ENCODE measurements at regions not wholly inside any gene's neighbourhood (a gene's known extent, or its start where the extent isn't known, plus 50 kb on each side); places are given as distances from the start of the nearest gene placed in this dataset.
"Not testable (repeated sequence)": the region's sequence is repeated elsewhere in the genome, so short reads cannot be mapped to it uniquely, and the experiment has no call there.

DNA sequence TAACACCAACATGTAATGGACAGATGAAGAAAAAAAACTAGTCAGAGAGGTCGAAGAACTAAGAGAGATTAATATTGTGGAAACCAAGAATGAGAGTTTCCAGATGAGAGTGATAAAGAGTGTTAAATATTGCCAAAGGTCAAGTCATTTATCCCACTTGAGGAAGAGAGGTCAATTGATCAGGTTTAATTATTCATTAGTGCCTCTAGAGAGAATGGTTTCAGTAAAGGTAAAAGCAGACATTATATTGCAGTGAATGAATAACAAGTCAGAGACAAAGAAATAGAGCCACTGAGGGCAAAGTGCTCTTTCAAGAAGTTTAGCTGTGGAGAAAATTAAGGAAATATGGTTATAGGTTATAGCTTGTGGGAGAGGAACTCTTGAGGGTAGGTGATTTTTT is 263.1 kb downstream of the GUCY2F start:
- H3K4me1 Mint-ChIP-seq, result no peaks in the 10 kb centered on the region
- H3K9me3 Mint-ChIP-seq, result no peaks in the 10 kb centered on the region
- H3K4me3 Mint-ChIP-seq, result no peak overlapping the region
- no peak for ATAC-seq (replicated peaks)
- no peaks in the 10 kb centered on the region for H3K36me3 Mint-ChIP-seq (ENCODE audit: low read depth)
- no peak overlapping the region for H3K27ac Mint-ChIP-seq
- no peaks in the 10 kb centered on the region for H3K27me3 Mint-ChIP-seq

DNA sequence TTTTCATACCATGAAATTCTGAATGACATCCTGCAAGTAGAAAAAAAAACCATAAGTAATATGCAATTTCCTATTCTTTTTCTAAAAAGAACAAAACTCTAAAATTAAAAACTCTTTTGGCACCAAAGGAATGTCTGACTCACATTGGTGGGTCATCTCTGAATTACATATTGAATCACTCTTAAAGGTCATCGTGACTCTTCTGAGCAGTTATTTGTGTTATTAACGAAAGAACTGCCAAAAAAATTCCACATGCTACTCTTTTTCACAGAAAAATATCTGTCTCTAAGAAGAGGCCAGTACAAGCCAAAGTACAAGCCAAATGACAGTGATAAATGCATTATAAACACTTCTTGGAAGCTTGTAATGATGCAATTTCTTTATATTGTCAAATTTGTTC is 282.2 kb downstream of the GUCY2F start:
- no peaks in the 10 kb centered on the region for H3K4me1 Mint-ChIP-seq
- no peak for ATAC-seq (replicated peaks)
- no peak overlapping the region for H3K27ac Mint-ChIP-seq
- H3K4me3 Mint-ChIP-seq, result no peak overlapping the region
- H3K36me3 Mint-ChIP-seq (ENCODE audit: low read depth), result no peaks in the 10 kb centered on the region
- no peaks in the 10 kb centered on the region for H3K9me3 Mint-ChIP-seq
- H3K27me3 Mint-ChIP-seq, result no peaks in the 10 kb centered on the region

GRCh38 chrX:109190542-109190941 is 291.3 kb downstream of the GUCY2F start:
- ATAC-seq (replicated peaks), result no peak
- Mint-ChIP-seq H3K9me3 (peaks cover 5% of the 10 kb centered on the region), H3K36me3 (ENCODE audit: low read depth) (no peaks in the 10 kb centered on the region), H3K27ac (no peak overlapping the region), H3K27me3 (no peaks in the 10 kb centered on the region), H3K4me1 (no peaks in the 10 kb centered on the region), H3K4me3 (no peak overlapping the region)

DNA sequence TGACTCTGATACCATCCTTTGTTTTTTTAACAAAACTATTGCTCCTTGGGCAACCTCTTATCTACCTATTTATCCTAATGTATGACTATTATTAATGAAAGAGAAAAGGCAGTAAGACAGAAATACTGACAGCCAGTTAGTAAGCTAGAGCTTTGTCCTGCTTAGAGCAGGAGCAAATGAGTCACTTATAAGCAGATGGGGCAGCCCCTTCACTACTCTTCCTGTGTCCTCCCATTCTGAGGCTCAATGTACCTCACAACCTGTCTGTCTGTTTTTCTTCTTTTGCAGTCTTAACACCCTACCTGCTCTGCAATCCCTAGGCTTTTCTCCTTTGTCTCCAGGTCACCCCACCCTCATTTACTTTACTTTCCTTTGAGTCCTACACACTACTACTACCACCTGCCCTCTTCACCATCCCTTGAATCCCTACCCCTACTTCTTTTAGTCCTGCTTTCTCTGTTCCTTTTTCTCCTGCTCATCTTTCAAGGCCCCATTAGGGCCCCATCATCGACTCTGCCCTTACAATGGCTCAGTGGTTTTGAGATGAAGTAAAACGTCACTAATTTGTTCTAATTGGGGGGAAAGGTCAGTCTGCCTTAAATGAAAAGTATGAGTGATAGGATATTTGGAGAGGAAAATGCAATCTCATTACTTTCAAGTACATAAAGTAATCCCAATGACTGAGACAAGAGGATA is 294.3 kb downstream of the GUCY2F start:
- Mint-ChIP-seq H3K36me3 (ENCODE audit: low read depth) (no peaks in the 10 kb centered on the region), H3K27me3 (no peaks in the 10 kb centered on the region), H3K27ac (no peak overlapping the region), H3K4me3 (no peak overlapping the region), H3K9me3 (peaks cover 11% of the 10 kb centered on the region), H3K4me1 (no peaks in the 10 kb centered on the region)
- no peak for ATAC-seq (replicated peaks)

DNA sequence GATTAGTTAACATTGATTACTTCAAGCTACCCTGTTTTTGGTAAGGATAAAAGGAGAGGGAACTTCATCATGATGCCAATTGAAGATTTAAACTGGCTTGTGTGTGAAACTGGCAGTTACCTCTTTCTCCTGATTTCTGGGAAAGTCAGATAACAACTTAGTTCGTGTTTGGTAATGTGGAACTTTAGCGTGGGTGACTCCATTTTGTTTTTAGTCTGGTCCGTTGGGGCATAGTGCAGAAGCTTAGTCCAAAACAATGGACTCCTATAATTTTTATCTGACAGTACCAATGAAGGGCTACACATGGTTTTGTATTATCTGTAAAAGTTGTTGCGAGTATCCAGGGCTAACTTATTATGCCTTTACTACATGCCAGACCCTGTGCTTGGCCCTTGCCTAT is 294.9 kb downstream of the GUCY2F start:
- Mint-ChIP-seq H3K9me3 (peaks cover 11% of the 10 kb centered on the region), H3K4me3 (no peak overlapping the region), H3K36me3 (ENCODE audit: low read depth) (no peaks in the 10 kb centered on the region), H3K27ac (no peak overlapping the region), H3K4me1 (no peaks in the 10 kb centered on the region), H3K27me3 (no peaks in the 10 kb centered on the region)
- no peak for ATAC-seq (replicated peaks)

DNA sequence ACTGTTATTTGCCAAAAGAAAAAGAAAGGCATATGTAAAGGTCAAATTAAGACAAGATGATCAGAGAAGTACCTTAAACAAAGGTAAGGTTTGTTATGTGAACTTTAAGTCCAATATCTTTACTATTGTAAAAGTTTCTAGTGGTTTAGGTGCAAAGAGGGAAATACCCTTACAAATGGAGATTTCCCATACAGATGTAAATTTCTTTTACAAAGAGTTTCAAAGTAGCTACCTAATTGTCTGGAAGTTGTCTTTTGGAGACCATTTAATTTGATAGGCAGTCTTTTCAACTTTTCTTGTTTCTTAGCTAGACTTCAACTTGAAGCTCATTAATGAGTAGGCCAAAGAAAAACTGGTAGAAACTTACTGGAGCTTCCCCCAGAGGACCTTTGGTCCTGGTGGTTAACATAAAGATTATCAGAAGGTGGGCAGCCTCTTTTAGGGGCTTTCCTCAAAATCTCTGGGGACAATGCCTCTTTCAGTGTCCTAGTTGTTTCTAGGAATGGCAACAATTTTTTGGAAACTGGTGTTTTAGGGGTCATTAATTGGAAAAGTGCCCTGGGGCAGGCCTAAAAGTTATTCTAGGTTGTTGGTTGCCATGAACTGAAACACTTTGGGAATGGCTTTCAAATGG is 297.3 kb downstream of the GUCY2F start:
- Mint-ChIP-seq H3K27me3 (no peaks in the 10 kb centered on the region), H3K4me1 (no peaks in the 10 kb centered on the region), H3K36me3 (ENCODE audit: low read depth) (no peaks in the 10 kb centered on the region), H3K9me3 (peaks cover 12% of the 10 kb centered on the region), H3K27ac (no peak overlapping the region), H3K4me3 (no peak overlapping the region)
- no peak for ATAC-seq (replicated peaks)

GRCh38 chrX:109172091-109172602 is 309.7 kb downstream of the GUCY2F start:
- no peak overlapping the region for H3K27ac Mint-ChIP-seq
- H3K36me3 Mint-ChIP-seq (ENCODE audit: low read depth), result no peaks in the 10 kb centered on the region
- peaks cover 3% of the 10 kb centered on the region for H3K9me3 Mint-ChIP-seq
- no peak overlapping the region for H3K4me3 Mint-ChIP-seq
- no peaks in the 10 kb centered on the region for H3K27me3 Mint-ChIP-seq
- no peak for ATAC-seq (replicated peaks)
- H3K4me1 Mint-ChIP-seq, result no peaks in the 10 kb centered on the region

- Mint-ChIP-seq H3K27ac (no peak overlapping the region), H3K4me1 (no peaks in the 10 kb centered on the region), H3K27me3 (no peaks in the 10 kb centered on the region), H3K9me3 (peaks cover 5% of the 10 kb centered on the region), H3K36me3 (ENCODE audit: low read depth) (no peaks in the 10 kb centered on the region), H3K4me3 (no peak overlapping the region)
- no peak for ATAC-seq (replicated peaks)
Measured at GRCh38 chrX:109155161-109155560, 326.7 kb downstream of the GUCY2F start.

DNA sequence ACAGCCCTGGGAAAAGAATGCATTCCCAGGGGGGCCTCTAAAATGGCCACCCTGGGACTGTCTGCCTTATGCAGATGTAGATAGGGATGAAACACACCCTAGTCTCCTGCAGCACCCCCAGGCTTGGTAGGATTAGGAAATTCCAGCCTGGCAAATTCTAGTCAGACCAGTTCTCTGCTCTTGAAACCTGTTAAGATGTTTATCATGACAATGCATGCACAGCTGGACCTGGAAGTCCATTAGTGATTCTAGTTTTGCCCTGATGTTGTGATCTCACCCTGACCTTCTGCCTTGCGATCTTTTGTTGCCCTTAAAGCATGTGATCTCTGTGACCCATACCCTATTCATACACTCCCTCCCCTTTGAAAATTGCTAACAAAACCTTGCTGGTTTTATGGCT is 337.7 kb downstream of the GUCY2F start:
- not testable (repeated sequence) for H3K4me1 Mint-ChIP-seq; ATAC-seq (replicated peaks); H3K36me3 Mint-ChIP-seq (ENCODE audit: low read depth); H3K9me3 Mint-ChIP-seq; H3K27ac Mint-ChIP-seq; H3K4me3 Mint-ChIP-seq; H3K27me3 Mint-ChIP-seq

- Mint-ChIP-seq H3K4me1 (no peaks in the 10 kb centered on the region), H3K4me3 (no peak overlapping the region), H3K36me3 (ENCODE audit: low read depth) (no peaks in the 10 kb centered on the region), H3K27ac (no peak overlapping the region), H3K9me3 (no peaks in the 10 kb centered on the region), H3K27me3 (no peaks in the 10 kb centered on the region)
- no peak for ATAC-seq (replicated peaks)
Measured at GRCh38 chrX:109140463-109140862, 341.4 kb downstream of the GUCY2F start.

GRCh38 chrX:109134777-109135176 is 347.1 kb downstream of the GUCY2F start:
- ATAC-seq (replicated peaks), result no peak
- Mint-ChIP-seq H3K27ac (no peak overlapping the region), H3K4me3 (no peak overlapping the region)

DNA sequence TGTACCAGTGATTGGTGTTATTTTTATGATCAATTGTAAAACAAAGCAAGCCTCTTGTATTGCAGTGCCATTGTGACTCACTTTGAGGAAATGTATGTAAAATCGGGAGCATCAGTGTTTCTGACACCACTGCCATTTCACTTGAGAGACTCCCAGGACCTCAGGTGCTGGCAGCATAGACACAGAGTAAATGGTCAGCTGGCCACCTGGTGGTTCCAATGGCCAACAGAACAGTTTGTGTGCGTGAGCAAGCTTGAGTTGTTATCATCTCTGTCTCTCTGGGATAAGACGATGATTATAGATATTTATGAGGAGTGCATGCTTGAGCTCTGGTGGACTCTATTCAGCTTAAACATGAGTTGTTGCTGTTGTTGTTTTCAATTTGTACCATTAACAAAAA is 356.6 kb downstream of the GUCY2F start:
- Mint-ChIP-seq H3K36me3 (ENCODE audit: low read depth) (no peaks in the 10 kb centered on the region), H3K27ac (no peak overlapping the region), H3K27me3 (no peaks in the 10 kb centered on the region), H3K4me3 (no peak overlapping the region), H3K9me3 (no peaks in the 10 kb centered on the region), H3K4me1 (no peaks in the 10 kb centered on the region)
- no peak for ATAC-seq (replicated peaks)

More at GRCh38 chrX:109134777-109135176, 347.1 kb downstream of the GUCY2F start:
- no peaks in the 10 kb centered on the region for H3K36me3 Mint-ChIP-seq (ENCODE audit: low read depth)
- no peaks in the 10 kb centered on the region for H3K4me1 Mint-ChIP-seq
- peaks cover 13% of the 10 kb centered on the region for H3K9me3 Mint-ChIP-seq
- no peaks in the 10 kb centered on the region for H3K27me3 Mint-ChIP-seq

GRCh38 chrX:109089359-109089758 is 353.0 kb upstream of the IRS4 start:
- no peak for ATAC-seq (replicated peaks)
- Mint-ChIP-seq H3K27ac (no peak overlapping the region), H3K4me3 (no peak overlapping the region), H3K27me3 (no peaks in the 10 kb centered on the region), H3K4me1 (no peaks in the 10 kb centered on the region), H3K36me3 (ENCODE audit: low read depth) (no peaks in the 10 kb centered on the region), H3K9me3 (peaks cover 9% of the 10 kb centered on the region)

DNA sequence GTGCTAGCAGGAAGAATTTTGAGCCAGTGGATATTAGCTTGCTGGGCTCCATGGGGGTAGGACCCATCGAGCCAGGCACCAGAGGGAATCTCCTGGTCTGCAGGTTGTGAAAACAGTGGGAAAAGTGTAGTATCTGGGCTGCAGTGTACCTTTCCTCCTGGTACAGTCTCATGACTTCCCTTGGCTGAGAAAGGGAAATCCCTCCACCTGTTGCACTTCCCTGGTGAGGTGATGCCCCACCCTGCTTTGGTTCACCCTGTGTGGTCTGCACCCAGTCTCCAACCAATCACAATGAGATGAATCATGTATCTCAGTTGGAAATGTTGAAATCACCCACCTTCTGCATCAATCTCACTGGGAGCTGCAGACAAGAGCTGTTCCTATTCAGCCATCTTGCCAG is 341.4 kb upstream of the IRS4 start:
- Mint-ChIP-seq H3K9me3 (no peaks in the 10 kb centered on the region), H3K4me3 (no peak overlapping the region), H3K27ac (no peak overlapping the region), H3K4me1 (no peaks in the 10 kb centered on the region), H3K27me3 (no peaks in the 10 kb centered on the region), H3K36me3 (ENCODE audit: low read depth) (no peaks in the 10 kb centered on the region)
- no peak for ATAC-seq (replicated peaks)

DNA sequence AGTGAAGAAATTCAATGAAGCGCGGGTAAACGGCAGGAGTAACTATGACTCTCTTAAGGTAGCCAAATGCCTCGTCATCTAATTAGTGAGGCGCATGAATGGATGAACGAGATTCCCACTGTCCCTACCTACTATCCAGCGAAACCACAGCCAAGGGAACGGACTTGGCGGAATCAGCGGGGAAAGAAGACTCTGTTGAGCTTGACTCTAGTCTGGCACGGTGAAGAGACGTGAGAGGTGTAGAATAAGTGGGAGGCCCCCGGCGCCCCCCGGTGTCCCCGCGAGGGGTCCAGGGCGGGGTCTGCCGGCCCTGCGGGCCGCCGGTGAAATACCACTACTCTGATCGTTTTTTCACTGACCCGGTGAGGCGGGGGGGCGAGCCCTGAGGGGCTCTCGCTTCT is 317.8 kb upstream of the IRS4 start:
- H3K4me3 Mint-ChIP-seq; ATAC-seq (replicated peaks); H3K27me3 Mint-ChIP-seq; H3K9me3 Mint-ChIP-seq; H3K4me1 Mint-ChIP-seq; H3K36me3 Mint-ChIP-seq (ENCODE audit: low read depth); H3K27ac Mint-ChIP-seq: not testable (repeated sequence)

All from activated T-helper 17 cell treated with anti-CD3 and anti-CD28 coated beads, Interleukin-2, amount 50 U/mL, for 72 hours (primary cell).